Osteocyte (in vitro differentiated cells): ENCODE measurements at regions not wholly inside any gene's neighbourhood (a gene's known extent, or its start where the extent isn't known, plus 50 kb on each side); places are given as distances from the start of the nearest gene placed in this dataset.

ENCODE experiments used
- DNase-seq: peaks from one replicate; pipeline ENCODE4 v3.0.0; 2021; ENCODE audit warnings: mixed read lengths; ENCODE audit not compliant: unreplicated experiment; ENCODE audit errors: extremely low spot score
- H3K27ac Mint-ChIP-seq: one replicate; pipeline ENCODE4 v1.8.0; 2021; ENCODE audit warnings: mild to moderate bottlenecking, mixed read lengths; ENCODE audit not compliant: unreplicated experiment
- H3K27me3 Mint-ChIP-seq: one replicate; pipeline ENCODE4 v1.8.0; 2021; ENCODE audit warnings: mixed read lengths; ENCODE audit not compliant: unreplicated experiment
- H3K36me3 Mint-ChIP-seq: one replicate; pipeline ENCODE4 v1.8.0; 2021; ENCODE audit warnings: mixed read lengths; ENCODE audit not compliant: unreplicated experiment
- H3K4me1 Mint-ChIP-seq: one replicate; pipeline ENCODE4 v1.8.0; 2021; ENCODE audit warnings: mixed read lengths; ENCODE audit not compliant: unreplicated experiment
- H3K4me3 Mint-ChIP-seq: one replicate; pipeline ENCODE4 v1.8.0; 2021; ENCODE audit warnings: mild to moderate bottlenecking, moderate library complexity, mixed read lengths; ENCODE audit not compliant: unreplicated experiment
- H3K9me3 Mint-ChIP-seq: one replicate; pipeline ENCODE4 v1.8.0; 2021; ENCODE audit warnings: mixed read lengths; ENCODE audit not compliant: unreplicated experiment
- TF ChIP-seq, protein P1 (sequence below): fragments of 200-600 bp; sonication (generic); IDR thresholded peaks from 2 replicates; pipeline ENCODE4 v1.5.0; 2021; ENCODE audit warnings: antibody characterized with exemption, mild to moderate bottlenecking, moderate library complexity

DNA sequence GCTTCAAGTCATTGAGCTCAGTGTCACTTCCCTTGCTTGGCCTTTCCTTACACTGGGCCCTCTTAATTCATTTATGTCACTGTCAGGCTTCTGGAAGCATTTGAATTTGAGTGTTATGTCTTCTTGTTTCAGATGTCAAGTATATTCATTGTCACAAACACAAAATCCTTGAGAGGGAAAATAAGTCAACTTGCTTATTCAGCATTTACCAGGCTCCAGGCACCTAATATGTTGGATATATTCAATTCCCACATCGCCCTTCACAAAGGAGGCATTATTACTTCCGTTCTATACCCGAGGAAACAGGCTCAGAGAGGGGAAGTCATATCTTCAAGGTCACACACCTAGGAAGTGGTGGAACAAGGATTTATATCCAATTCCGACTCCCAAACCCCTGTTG is 121.1 kb upstream of the SMIM23 start:
- Mint-ChIP-seq H3K36me3 (no peaks in the 10 kb centered on the region), H3K27me3 (no peaks in the 10 kb centered on the region), H3K4me1 (peaks cover 34% of the 10 kb centered on the region), H3K4me3 (no peak overlapping the region), H3K9me3 (no peaks in the 10 kb centered on the region), H3K27ac (no peak overlapping the region)
- TF ChIP-seq, protein P1, sequence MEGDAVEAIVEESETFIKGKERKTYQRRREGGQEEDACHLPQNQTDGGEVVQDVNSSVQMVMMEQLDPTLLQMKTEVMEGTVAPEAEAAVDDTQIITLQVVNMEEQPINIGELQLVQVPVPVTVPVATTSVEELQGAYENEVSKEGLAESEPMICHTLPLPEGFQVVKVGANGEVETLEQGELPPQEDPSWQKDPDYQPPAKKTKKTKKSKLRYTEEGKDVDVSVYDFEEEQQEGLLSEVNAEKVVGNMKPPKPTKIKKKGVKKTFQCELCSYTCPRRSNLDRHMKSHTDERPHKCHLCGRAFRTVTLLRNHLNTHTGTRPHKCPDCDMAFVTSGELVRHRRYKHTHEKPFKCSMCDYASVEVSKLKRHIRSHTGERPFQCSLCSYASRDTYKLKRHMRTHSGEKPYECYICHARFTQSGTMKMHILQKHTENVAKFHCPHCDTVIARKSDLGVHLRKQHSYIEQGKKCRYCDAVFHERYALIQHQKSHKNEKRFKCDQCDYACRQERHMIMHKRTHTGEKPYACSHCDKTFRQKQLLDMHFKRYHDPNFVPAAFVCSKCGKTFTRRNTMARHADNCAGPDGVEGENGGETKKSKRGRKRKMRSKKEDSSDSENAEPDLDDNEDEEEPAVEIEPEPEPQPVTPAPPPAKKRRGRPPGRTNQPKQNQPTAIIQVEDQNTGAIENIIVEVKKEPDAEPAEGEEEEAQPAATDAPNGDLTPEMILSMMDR: no peak
- DNase-seq: no peak

DNA sequence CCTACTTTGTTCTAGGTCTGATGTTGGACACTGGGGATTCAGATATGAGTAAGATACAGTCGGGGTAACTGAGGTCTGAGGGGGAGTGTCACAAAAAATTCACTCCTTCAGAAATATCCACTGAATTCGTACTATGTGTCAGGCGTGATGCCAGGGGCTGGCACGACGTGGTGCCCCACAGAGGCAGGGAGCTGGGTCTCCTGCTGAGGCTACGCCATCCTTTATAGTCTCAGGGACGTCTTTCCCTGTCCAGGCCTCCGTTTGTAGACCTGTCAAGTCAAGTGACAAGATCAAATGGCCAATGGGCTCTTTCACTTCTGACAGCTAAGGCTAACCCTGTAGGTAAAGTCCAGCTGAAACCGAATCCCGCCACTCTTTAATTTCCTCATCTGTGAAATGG is 118.8 kb upstream of the SMIM23 start:
- TF ChIP-seq, protein P1: no peak
- peaks cover 11% of the 10 kb centered on the region for H3K27me3 Mint-ChIP-seq
- no peaks in the 10 kb centered on the region for H3K9me3 Mint-ChIP-seq
- no peak overlapping the region for H3K4me3 Mint-ChIP-seq
- H3K4me1 Mint-ChIP-seq: peaks cover 18% of the 10 kb centered on the region
- no peak overlapping the region for H3K27ac Mint-ChIP-seq
- H3K36me3 Mint-ChIP-seq: no peaks in the 10 kb centered on the region
- DNase-seq: no peak

DNA sequence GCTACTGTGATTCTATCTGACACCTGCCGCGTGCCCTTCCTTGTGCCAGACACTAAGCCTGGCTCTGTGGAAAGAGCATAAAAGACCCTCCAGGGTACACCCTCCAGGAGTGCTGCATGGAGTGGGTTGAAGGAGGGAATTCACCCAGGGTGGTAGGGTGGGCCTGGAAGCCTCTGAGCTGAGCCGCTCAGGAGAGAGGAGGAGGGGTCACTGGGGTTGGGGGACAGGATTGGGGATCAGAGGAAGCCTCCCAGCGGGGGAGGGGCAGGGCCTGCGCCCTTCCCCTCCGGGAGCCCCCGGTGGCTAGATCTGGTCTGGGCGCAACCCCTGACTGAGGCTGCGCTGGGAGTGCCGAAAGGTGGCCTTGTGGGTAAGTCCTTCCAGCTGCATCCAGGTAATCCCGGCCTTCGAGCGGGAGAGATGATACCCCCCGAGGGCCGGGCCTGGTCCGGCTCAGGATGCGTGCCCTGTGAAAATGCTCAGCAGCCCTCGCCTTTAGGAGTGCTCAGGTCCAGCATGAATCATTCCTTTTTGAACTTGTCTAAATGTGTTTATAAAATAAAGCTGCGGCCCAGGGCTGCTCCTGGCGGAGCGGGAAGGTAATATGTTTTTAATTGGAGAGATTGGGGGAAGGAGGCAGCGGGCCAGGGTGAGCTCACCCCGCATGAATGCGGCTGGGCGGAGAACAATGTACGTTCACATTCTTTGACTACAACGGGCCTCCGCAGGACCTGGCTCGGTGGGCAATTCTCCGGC is 118.1 kb upstream of the SMIM23 start:
- Mint-ChIP-seq H3K27ac (peak overlapping the region; percentile 46), H3K27me3 (peaks cover 14% of the 10 kb centered on the region), H3K9me3 (no peaks in the 10 kb centered on the region), H3K36me3 (no peaks in the 10 kb centered on the region), H3K4me1 (peaks cover 15% of the 10 kb centered on the region), H3K4me3 (no peak overlapping the region)
- TF ChIP-seq, protein P1: no peak
- no peak for DNase-seq

DNA sequence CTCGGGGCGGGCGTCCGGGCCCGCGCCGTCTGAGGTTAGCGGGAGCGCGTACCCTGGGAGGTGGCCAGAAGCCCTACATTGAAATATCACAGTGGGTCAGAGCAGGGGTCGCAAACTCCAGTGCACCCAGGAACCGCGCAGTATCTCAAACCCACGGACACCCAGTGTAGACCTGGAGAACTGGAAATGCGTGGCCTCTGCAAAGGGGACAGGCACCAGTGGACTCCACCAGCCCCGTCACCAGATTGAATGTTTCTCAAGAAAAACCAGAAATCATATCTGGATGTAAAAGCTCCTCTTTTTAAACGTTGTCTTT is 117.6 kb upstream of the SMIM23 start:
- no peak for DNase-seq
- peaks cover 15% of the 10 kb centered on the region for H3K4me1 Mint-ChIP-seq
- H3K4me3 Mint-ChIP-seq: no peak overlapping the region
- no peaks in the 10 kb centered on the region for H3K9me3 Mint-ChIP-seq
- H3K27me3 Mint-ChIP-seq: peaks cover 14% of the 10 kb centered on the region
- H3K36me3 Mint-ChIP-seq: no peaks in the 10 kb centered on the region
- H3K27ac Mint-ChIP-seq: peak overlapping the region; percentile 46
- TF ChIP-seq, protein P1: no peak

DNA sequence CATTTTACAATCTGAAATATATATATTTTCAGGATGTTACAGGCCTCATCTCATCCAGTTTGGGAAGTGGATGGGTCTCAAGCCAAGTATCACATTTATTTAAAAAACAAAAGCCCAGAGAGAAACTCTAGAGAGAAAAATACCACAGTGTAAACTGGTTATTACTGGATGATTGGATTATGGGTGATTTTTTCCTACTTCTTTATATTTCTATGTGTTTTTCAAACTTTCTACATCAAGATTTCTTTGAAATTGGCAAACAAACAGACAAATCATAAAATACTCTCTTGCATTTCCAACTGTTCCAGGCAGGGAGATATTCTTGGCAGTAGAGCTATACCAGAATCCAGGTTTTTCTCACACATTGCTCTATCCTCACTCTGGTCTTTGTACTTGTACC is 116.0 kb upstream of the SMIM23 start:
- Mint-ChIP-seq H3K4me1 (peaks cover 15% of the 10 kb centered on the region), H3K9me3 (peaks cover 5% of the 10 kb centered on the region), H3K36me3 (no peaks in the 10 kb centered on the region), H3K27me3 (peaks cover 24% of the 10 kb centered on the region), H3K27ac (no peak overlapping the region), H3K4me3 (no peak overlapping the region)
- DNase-seq: no peak
- TF ChIP-seq, protein P1: no peak
